ENCODE measurements at regions not wholly inside any gene's neighbourhood (a gene's known extent, or its start where the extent isn't known, plus 50 kb on each side); places are given as distances from the start of the nearest gene placed in this dataset.

- no peak for DNase-seq (ENCODE audit: low spot score)
Observed at GRCh38 chr21:43302769-43303168, 124.2 kb downstream of the SIK1 start.

DNA sequence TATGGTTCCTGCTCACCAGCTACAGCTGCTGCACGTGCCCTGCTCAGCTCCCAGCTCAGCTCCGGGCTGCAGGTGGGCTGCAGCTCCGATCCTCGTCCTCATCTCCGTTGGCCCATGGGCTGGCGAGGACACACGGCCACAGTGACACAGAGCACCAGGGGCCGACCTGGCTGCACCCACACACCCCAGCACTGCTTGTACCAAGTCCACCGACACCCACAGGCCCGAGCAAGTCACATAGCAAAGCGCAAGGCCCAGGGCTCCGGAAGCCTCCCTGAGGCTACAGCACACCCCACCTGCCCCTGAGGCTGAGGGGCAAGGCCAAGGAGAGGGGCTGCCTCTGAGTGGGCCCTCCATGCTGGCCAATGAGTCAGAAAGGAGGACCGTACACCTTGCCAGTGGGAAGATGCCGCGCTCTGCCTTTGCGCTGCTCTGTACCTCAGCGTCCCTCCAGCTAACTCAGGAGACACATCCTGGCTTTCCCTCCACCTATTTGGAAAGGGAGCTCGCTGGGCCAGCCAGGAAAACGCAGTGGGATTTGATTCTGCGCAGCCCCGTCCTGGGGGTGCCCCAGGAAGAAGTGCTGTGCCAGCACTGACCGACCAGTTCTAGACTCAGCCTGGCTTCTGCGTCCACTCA, 124.8 kb downstream of the SIK1 start:
- no peak for DNase-seq (ENCODE audit: low spot score)

DNA sequence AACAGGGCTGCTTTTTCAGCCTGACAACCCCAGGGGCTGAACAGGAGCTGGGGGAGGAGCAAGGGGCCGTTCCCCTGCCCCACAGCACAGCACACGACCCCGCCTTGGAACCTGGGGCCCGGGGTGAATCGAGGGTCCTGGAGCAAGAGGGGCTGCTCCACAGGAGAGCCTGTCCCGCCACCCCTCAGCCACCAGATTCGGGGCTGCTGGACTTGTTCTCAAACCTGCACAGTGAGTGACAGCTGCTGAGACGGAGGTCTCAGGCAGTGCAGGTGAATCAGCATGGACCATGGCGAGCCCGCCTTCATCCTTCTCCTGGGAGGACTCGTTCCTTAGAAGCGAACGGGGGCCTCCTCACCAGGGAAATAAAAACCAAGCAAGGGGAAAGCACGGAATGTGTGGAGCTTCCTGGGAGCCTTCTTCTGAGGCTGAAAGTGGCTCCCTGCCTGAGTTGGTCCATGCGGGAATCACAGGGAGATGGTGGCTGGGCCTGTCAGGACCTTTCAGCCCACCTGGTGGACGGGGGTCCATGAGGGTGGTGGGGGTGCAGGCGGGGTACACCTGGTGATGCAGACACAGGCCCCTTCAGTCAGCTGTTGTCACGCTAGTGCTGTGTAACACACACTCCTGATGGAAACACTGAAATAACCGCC, 125.4 kb downstream of the SIK1 start:
- no peak for DNase-seq (ENCODE audit: low spot score)

DNA sequence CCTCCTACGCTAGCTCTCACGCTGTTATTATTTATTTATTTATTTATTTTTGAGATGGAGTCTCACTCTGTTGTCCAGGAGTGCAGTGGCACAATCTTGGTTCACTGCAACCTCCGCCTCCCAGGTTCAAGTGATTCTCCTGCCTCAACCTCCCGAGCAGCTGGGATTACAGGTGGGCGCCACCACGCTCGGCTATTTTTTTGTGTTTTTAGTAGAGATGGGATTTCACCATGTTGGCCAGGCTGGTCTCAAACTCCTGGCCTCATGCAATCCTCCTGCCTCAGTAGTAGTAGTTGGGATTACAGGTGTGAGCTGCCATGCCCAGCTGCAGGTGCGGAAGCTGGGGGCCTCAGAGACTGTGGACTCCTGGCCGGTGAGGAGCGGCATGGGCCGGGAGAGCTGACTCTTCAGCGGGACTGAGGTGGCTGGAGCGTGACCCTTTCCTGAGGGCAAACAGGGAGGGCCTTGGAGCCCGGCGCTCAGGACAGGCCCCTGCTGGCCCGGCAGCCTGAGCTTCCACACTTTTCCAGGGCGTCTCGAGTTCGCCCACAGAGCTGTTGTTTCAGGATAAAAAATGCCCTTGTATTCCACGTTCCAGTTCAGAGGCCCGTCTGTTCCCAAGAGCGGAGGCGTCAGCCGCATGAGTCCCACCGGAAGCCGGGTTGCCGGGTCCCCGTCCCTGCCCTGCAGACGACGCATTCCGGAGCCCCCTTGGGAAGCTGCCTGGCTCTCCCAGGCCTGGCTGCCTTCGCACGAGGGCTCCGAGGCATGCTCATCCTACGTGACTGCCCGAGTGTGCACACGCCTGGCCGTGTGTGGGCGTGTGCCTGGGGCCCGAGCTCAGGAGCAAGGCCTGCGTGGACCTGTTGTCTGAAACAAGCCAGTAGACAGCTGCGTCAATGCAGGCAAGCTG, 126.2 kb downstream of the SIK1 start:
- DNase-seq (ENCODE audit: low spot score) = no peak

GRCh38 chr21:43299441-43300277, 127.3 kb downstream of the SIK1 start:
- no peak for DNase-seq (ENCODE audit: low spot score)

GRCh38 chr21:43298546-43299440, 128.1 kb downstream of the SIK1 start:
- no peak for DNase-seq (ENCODE audit: low spot score)

- no peak for DNase-seq (ENCODE audit: low spot score)
Observed at GRCh38 chr21:43297989-43298388, 128.9 kb downstream of the SIK1 start.

DNA sequence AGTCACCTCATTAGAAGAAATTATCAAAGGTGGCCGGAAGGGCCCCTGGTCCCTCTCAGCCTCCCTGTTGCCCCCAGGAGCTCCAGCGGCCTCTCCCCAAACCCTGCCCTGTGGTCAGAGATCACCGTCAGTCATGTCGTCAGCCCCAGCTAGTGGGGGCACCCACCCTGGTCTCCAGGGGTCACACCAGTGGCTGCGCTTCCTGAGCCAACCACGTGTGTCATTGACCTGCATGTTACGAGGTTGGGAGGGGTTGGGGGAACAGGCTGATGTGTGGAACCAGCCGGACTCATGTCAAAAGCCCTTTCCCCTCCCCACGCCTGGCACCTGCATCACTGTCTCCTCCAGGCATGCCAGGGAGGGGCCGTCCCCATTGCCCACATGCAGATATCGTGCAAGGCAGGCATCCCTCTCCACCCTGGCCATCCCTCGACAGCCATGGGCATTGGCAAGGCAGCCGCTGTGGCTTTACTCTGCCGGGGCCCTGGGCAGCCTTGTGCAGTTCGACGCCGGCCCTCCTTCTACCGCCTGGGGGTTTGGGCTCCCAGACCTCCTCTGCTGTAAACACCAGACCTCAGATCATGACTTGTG, 128.7 kb downstream of the CRYAA start:
- DNase-seq (ENCODE audit: low spot score) = no peak

DNA sequence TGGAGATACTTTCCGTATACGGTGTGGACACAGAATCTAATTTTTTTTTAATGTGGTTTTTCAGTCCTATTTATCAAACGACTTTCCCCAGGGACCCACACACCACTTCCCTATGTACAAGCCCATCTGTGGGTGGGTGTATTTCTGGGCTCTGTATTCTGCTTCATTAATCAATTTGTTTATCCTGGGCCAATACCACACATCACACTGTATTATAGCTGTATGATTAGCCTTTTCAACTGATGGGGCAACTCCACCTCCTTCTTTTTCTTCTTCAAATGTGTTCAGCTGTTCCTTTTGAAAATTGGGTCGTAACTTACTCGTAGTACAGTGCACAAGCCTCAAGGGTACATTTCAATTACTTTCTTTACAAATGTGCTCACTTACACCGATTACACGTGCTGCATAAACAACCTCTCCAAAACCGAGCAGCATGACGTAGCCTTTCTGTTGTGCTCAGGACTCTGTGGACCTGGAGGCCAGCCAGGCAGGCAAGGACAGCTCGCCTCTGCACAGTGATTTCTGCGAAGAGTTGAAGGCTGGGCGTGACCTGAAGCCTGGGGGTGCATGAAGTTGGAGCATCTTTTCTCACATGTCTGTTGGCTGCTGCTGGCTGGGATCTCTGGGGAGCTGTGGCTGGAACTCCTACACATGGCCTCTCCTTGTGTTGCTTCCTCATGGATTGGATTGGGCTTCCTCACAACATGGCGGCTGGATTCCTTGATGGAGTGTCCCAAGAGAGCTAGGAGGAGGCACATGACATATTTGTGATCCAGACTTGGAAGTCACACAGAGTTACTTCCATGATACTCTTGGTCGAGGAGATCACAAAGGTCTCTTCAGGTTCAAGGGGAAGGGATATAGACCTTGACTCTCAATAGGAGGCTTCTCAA, 126.5 kb downstream of the CRYAA start:
- no peak for DNase-seq (ENCODE audit: low spot score)

- DNase-seq (ENCODE audit: low spot score) = no peak
Observed at GRCh38 chr21:43294194-43294902, 125.5 kb downstream of the CRYAA start.

GRCh38 chr21:43292866-43293142, 124.0 kb downstream of the CRYAA start:
- no peak for DNase-seq (ENCODE audit: low spot score)

- DNase-seq (ENCODE audit: low spot score) = no peak
Observed at GRCh38 chr21:43292041-43292865, 123.4 kb downstream of the CRYAA start.

GRCh38 chr21:43291347-43291950, 122.6 kb downstream of the CRYAA start:
- no peak for DNase-seq (ENCODE audit: low spot score)

DNA sequence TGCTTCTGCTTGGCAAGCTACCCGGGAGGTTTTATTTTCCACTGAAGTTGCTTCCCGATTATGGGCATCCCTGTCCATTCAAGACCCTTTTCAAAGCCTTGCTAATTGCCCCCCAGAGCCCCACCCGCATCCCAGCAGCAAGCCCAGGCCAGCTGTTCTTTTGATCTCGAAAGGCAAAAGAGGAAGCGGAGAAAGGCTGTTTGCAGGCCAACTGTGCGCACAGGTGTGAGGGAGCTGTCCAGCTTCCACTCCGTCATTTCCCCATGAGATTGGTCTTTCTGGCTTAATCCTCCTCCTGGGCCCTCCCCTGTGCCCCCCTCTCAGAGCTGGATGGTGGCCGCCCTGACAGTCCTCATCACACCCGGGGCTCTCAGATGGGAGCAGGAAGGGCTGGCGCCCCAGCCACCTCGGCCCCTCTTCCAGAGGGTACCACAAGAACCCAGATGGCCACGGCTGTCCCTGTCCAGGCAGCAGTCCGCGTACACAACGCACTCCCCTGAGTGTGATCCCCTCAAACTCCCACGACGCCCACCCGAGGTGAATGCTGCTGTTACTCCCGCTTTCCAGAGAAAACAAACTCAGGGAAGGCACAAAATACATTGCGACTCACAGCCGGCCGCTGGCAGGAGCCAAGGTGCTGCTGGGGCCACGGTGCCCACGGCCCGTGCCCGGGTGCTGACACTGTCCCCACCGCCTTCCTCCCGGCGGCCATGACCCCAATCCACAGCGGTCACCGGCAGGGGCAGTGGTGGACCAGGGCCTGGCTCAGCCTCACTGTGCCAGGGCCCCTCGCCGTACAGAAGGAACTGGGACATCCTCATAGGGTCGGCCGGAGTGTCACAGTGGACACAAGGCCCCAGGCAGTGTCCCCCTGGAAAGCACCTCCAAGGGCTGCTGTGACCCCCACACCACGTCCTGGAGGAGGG, 121.9 kb downstream of the CRYAA start:
- no peak for DNase-seq (ENCODE audit: low spot score)

DNA sequence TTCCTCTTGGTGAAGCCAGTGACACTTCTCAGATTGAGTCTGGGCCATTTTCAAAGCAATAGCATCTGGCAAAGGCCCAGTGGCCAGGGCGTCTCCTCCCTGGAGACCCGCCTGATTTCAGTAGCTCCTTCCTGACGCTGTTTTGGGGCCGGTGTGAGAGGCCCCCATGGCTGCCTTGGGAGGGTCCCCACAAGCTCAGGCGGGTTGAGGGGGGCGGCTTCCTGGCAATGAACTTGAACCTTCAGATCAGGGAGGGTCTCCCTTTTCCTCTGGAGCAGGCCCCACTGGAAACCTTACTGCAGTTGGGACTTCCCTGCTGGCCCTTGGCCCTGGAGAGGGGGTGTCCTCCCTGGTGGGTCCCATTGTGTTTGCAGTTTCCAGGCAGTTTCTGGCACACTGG, 121.2 kb downstream of the CRYAA start:
- no peak for DNase-seq (ENCODE audit: low spot score)

DNA sequence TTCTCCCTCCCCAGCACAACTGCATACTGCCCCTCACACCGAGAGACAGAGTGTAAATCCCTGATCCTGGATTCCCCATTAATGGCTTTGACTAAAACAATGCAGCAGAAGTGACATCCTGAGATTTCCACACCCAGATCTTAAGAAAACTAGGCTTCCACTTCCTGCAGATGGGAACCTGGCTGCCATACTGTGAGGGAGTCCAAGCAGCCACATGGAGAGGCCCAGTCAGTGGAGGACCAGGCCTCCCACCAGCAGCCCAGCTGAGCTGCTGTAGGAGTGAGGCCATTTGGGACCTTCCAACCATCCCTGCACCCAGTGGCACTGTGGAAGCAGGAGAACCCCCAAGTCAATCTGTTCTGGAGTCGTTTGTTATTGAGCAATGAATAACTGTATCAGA, 120.6 kb downstream of the CRYAA start:
- no peak for DNase-seq (ENCODE audit: low spot score)

All from cerebellar cortex (tissue), 1 donor.